ENCODE measurements at regions not wholly inside any gene's neighbourhood (a gene's known extent, or its start where the extent isn't known, plus 50 kb on each side); places are given as distances from the start of the nearest gene placed in this dataset.

DNA sequence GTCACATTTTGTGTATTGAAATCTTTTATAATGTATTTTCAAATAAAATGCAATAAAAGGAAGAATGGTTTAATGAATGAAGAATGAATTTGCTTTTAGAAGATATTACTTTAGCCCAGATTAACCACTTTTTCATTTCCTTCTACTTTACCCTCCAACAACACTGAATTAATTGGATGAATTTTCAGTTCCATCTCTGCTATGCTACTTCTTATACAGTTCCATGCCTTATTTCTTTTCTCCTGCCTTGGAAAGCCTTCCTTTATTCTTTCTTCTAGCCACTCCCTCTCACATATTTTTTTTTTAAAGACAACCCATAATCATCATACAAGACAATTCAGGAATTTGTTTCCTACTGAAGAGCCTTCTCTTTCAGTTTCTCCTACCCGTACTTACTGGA, 296.6 kb upstream of the TNC start:
- no peak for TF ChIP-seq CTCF (IDR thresholded peaks at IDR 0.05; ENCODE audit: low read length)
- no peak for TF ChIP-seq EZH2 (optimal IDR thresholded peaks at IDR 0.05; ENCODE audit: low read depth, low read length)
- TF ChIP-seq EZH2phosphoT487 (IDR thresholded peaks at IDR 0.05; ENCODE audit: low read length), result no peak
